ENCODE measurements at regions not wholly inside any gene's neighbourhood (a gene's known extent, or its start where the extent isn't known, plus 50 kb on each side); places are given as distances from the start of the nearest gene placed in this dataset.

- no peaks in the 10 kb centered on the region for H3K9me3 ChIP-seq (replicated peaks; ENCODE audit: control insufficient read depth, insufficient read depth, low read length)
- H3K9me1 ChIP-seq (replicated peaks; ENCODE audit: control insufficient read depth, extremely low read depth, insufficient read depth, low read length): no peaks in the 10 kb centered on the region
- BruUV-seq (replicated peaks): no TSS peak
- intact Hi-C loops (cut with micrococcal nuclease): no loop called here
- ChIA-PET CTCF (no interaction called here), POLR2A (no interaction called here)
- no peak overlapping the region for H3K9ac ChIP-seq (replicated peaks; ENCODE audit: extremely low read depth, insufficient read depth, low read length)
- FAIRE-seq (no peak), DNase-seq (ENCODE audit: low read depth, low spot score) (no peak)
- peaks cover 0 to 5% of the 10 kb centered on the region in 2 experiments for H3K27me3 ChIP-seq (ENCODE audit: control insufficient read depth in 2 of 2, insufficient read depth in 2 of 2, low read length in 2 of 2)
- H3K4me3 ChIP-seq (replicated peaks in 1 of 3; ENCODE audit: insufficient read depth in 1 of 3, low read depth in 1 of 3, low read length in 3 of 3): no peak overlapping the region
- no peaks in the 10 kb centered on the region for H3K79me2 ChIP-seq (ENCODE audit: control insufficient read depth, insufficient read depth, low read length)
- no peak overlapping the region for H3K4me2 ChIP-seq (ENCODE audit: insufficient read depth, low read length)
- no peaks in the 10 kb centered on the region for H3K36me3 ChIP-seq (ENCODE audit: control insufficient read depth in 2 of 2, extremely low read depth in 1 of 2, insufficient read depth in 2 of 2, low read length in 2 of 2)
- dilution Hi-C loops (cut with MboI; ENCODE audit: extremely low pct_ligation_motif_present, low sequenced_read_pairs): no loop called here
- no peak for TF ChIP-seq GATA2 (IDR thresholded peaks at IDR 0.05; ENCODE audit: insufficient read depth, insufficient read length, low read depth, low read length)
- no peak for TF ChIP-seq POLR2AphosphoS5 (IDR thresholded peaks at IDR 0.05; ENCODE audit: insufficient read depth, low read depth, low read length)
- no peak for TF ChIP-seq EZH2 (IDR thresholded peaks at IDR 0.05; ENCODE audit: borderline replicate concordance, low read depth, low read length, severe bottlenecking)
- no peak for TF ChIP-seq JUN (IDR thresholded peaks at IDR 0.05; ENCODE audit: borderline replicate concordance, insufficient read depth, insufficient read length, low read depth)
- TF ChIP-seq MYC (IDR thresholded peaks at IDR 0.05; ENCODE audit: low read depth, low read length): no peak
- H3K4me1 ChIP-seq (ENCODE audit: control insufficient read depth, extremely low read depth, insufficient read depth, low read length): no peaks in the 10 kb centered on the region
- no peaks in the 10 kb centered on the region for H4K20me1 ChIP-seq (replicated peaks; ENCODE audit: control insufficient read depth, extremely low read depth, insufficient read depth, low read length)
- H3K27ac ChIP-seq (ENCODE audit: insufficient read depth, low read depth, low read length): no peak overlapping the region
- no peak overlapping the region for H2AFZ ChIP-seq (ENCODE audit: low read depth, low read length)
These were observed 175.9 kb upstream of the NXPH2 start for GRCh38 chr2:138956116-138956515.

- H4K20me1 ChIP-seq (replicated peaks; ENCODE audit: control insufficient read depth, extremely low read depth, insufficient read depth, low read length): no peaks in the 10 kb centered on the region
- no peaks in the 10 kb centered on the region for H3K9me1 ChIP-seq (replicated peaks; ENCODE audit: control insufficient read depth, extremely low read depth, insufficient read depth, low read length)
- H3K4me2 ChIP-seq (ENCODE audit: insufficient read depth, low read length): no peak overlapping the region
- no peak overlapping the region for H2AFZ ChIP-seq (ENCODE audit: low read depth, low read length)
- FAIRE-seq: no peak
- peaks cover 0 to 2% of the 10 kb centered on the region in 2 experiments for H3K27me3 ChIP-seq (ENCODE audit: control insufficient read depth in 2 of 2, insufficient read depth in 2 of 2, low read length in 2 of 2)
- no peak overlapping the region for H3K9ac ChIP-seq (replicated peaks; ENCODE audit: extremely low read depth, insufficient read depth, low read length)
- POLR2A ChIA-PET: no interaction called here
- dilution Hi-C loops (cut with MboI; ENCODE audit: extremely low pct_ligation_motif_present, low sequenced_read_pairs): no loop called here
- no peak overlapping the region for H3K27ac ChIP-seq (ENCODE audit: insufficient read depth, low read depth, low read length)
- H3K9me3 ChIP-seq (replicated peaks; ENCODE audit: control insufficient read depth, insufficient read depth, low read length): no peaks in the 10 kb centered on the region
- intact Hi-C loops (cut with micrococcal nuclease): no loop called here
- no peaks in the 10 kb centered on the region for H3K36me3 ChIP-seq (ENCODE audit: control insufficient read depth in 2 of 2, extremely low read depth in 1 of 2, insufficient read depth in 2 of 2, low read length in 2 of 2)
- no TSS peak for BruUV-seq (replicated peaks)
- TF ChIP-seq POLR2A (IDR thresholded peaks at IDR 0.05; ENCODE audit: low read depth, low read length): no peak
- no peak for TF ChIP-seq FOS (IDR thresholded peaks at IDR 0.05; ENCODE audit: borderline replicate concordance, insufficient read depth, low read length)
- TF ChIP-seq POLR2AphosphoS5 (IDR thresholded peaks at IDR 0.05; ENCODE audit: insufficient read depth, low read depth, low read length): no peak
- TF ChIP-seq MYC (IDR thresholded peaks at IDR 0.05; ENCODE audit: low read depth, low read length): no peak
- TF ChIP-seq CTCF (IDR thresholded peaks at IDR 0.05; ENCODE audit: extremely low read depth in 1 of 2, insufficient read depth in 1 of 2, low read depth in 1 of 2, low read length in 2 of 2): no peak
- no peak for TF ChIP-seq JUN (IDR thresholded peaks at IDR 0.05; ENCODE audit: borderline replicate concordance, insufficient read depth, insufficient read length, low read depth)
- no peak for TF ChIP-seq MAX (IDR thresholded peaks at IDR 0.05; ENCODE audit: insufficient read depth, insufficient read length)
- TF ChIP-seq GATA2 (IDR thresholded peaks at IDR 0.05; ENCODE audit: insufficient read depth, insufficient read length, low read depth, low read length): no peak
- no peak for TF ChIP-seq EZH2 (IDR thresholded peaks at IDR 0.05; ENCODE audit: borderline replicate concordance, low read depth, low read length, severe bottlenecking)
- CTCF ChIA-PET: no interaction called here
- no peak overlapping the region for H3K4me3 ChIP-seq (replicated peaks in 1 of 3; ENCODE audit: insufficient read depth in 1 of 3, low read depth in 1 of 3, low read length in 3 of 3)
- H3K79me2 ChIP-seq (ENCODE audit: control insufficient read depth, insufficient read depth, low read length): no peaks in the 10 kb centered on the region
- peaks cover 25% of the 10 kb centered on the region for H3K4me1 ChIP-seq (ENCODE audit: control insufficient read depth, extremely low read depth, insufficient read depth, low read length)
- no peak for DNase-seq (ENCODE audit: low read depth, low spot score)
These were observed 170.3 kb upstream of the NXPH2 start for GRCh38 chr2:138950486-138950885.
